Suprapubic skin (tissue), 4 donors: ENCODE measurements at regions not wholly inside any gene's neighbourhood (a gene's known extent, or its start where the extent isn't known, plus 50 kb on each side); places are given as distances from the start of the nearest gene placed in this dataset.
"Not testable (repeated sequence)": the region's sequence is repeated elsewhere in the genome, so short reads cannot be mapped to it uniquely, and the experiment has no call there.

Experiments used
- DNase-seq, 2 donors: peaks; one replicate each; pipeline ENCODE4 v3.0.0-alpha.2; 2019; ENCODE audit warnings: low spot score in 2 of 2
- H3K27ac ChIP-seq: fragments of 200-600 bp; sonication (generic); one replicate; pipeline ENCODE4 v1.5.1; 2019
- H3K27me3 ChIP-seq: fragments of 200-600 bp; sonication (generic); one replicate; pipeline ENCODE4 v1.5.1; 2019
- H3K36me3 ChIP-seq: fragments of 200-600 bp; sonication (generic); one replicate; pipeline ENCODE4 v1.5.1; 2019
- H3K4me1 ChIP-seq: fragments of 200-600 bp; sonication (generic); one replicate; pipeline ENCODE4 v1.5.1; 2019
- H3K4me3 ChIP-seq: fragments of 200-600 bp; sonication (generic); one replicate; pipeline ENCODE4 v1.5.1; 2019; ENCODE audit warnings: mild to moderate bottlenecking
- H3K9me3 ChIP-seq: fragments of 200-600 bp; sonication (generic); one replicate; pipeline ENCODE4 v1.5.1; 2019
- CTCF ChIP-seq, 2 donors: fragments of 200-600 bp in 1 of 2; fragments of 450-650 bp in 1 of 2; sonication (generic) in 1 of 2; IDR thresholded peaks; one replicate each; pipeline ENCODE4 v1.5.1; 2016 to 2019; ENCODE audit warnings: antibody characterized with exemption in 2 of 2, mild to moderate bottlenecking in 1 of 2, moderate library complexity in 1 of 2
- EP300 ChIP-seq: sonication (generic); formaldehyde crosslinking; IDR thresholded peaks from one replicate; pipeline ENCODE4 v1.6.1; 2017; ENCODE audit warnings: antibody characterized with exemption
- POLR2A ChIP-seq, 2 donors: fragments of 450-650 bp; IDR thresholded peaks; one replicate each; pipeline ENCODE4 v1.6.1; 2017; ENCODE audit warnings: antibody characterized with exemption in 2 of 2, mild to moderate bottlenecking in 2 of 2, moderate library complexity in 2 of 2
- POLR2AphosphoS5 ChIP-seq, 3 donors: sonication (generic); formaldehyde crosslinking; IDR thresholded peaks; one replicate each; pipeline ENCODE4 v1.6.1; 2017; ENCODE audit warnings: antibody characterized with exemption in 3 of 3
- WGBS: methylation state at CpG from one replicate; pipeline ENCODE4 v1.1.5; 2018; 5-methylcytosine and 5-hydroxymethylcytosine counted together

- no peak overlapping the region for H3K27ac ChIP-seq
- H3K36me3 ChIP-seq: no peaks in the 10 kb centered on the region
- H3K27me3 ChIP-seq: no peaks in the 10 kb centered on the region
- H3K9me3 ChIP-seq: peaks cover 4% of the 10 kb centered on the region
- no peak for DNase-seq
- TF ChIP-seq EP300 (no peak), CTCF (IDR thresholded peaks at IDR 0.05) (no peak), POLR2A (IDR thresholded peaks at IDR 0.05) (no peak), POLR2AphosphoS5 (IDR thresholded peaks at IDR 0.05) (no peak)
- no peaks in the 10 kb centered on the region for H3K4me1 ChIP-seq
- WGBS: 57% methylated on average over 4 of the region's 4 CpGs
- no peak overlapping the region for H3K4me3 ChIP-seq
These were observed 557.4 kb upstream of the EYS start for GRCh38 chr6:66264376-66264775.

- H3K4me1 ChIP-seq, H3K27me3 ChIP-seq, DNase-seq, H3K27ac ChIP-seq, H3K4me3 ChIP-seq, H3K9me3 ChIP-seq, H3K36me3 ChIP-seq: not testable (repeated sequence)
- 86% methylated on average over 6 of the region's 6 CpGs for WGBS
These were observed 551.9 kb upstream of the EYS start for GRCh38 chr6:66258731-66259487.

- no peak for TF ChIP-seq EP300
- no peak for TF ChIP-seq POLR2A (IDR thresholded peaks at IDR 0.05)
- TF ChIP-seq POLR2AphosphoS5 (IDR thresholded peaks at IDR 0.05): no peak
- TF ChIP-seq CTCF (IDR thresholded peaks at IDR 0.05): no peak
- no peaks in the 10 kb centered on the region for H3K36me3 ChIP-seq
- H3K27me3 ChIP-seq: no peaks in the 10 kb centered on the region
- 22% methylated on average over 1 of the region's 1 CpG for WGBS
- no peak overlapping the region for H3K4me3 ChIP-seq
- H3K4me1 ChIP-seq: no peaks in the 10 kb centered on the region
- no peak for DNase-seq
- no peaks in the 10 kb centered on the region for H3K9me3 ChIP-seq
- H3K27ac ChIP-seq: no peak overlapping the region
These were observed 538.2 kb upstream of the EYS start for GRCh38 chr6:66245231-66245630.

GRCh38 chr6:66238851-66239250, 531.8 kb upstream of the EYS start:
- Histone ChIP-seq H3K4me1 (no peaks in the 10 kb centered on the region), H3K4me3 (no peak overlapping the region), H3K27me3 (no peaks in the 10 kb centered on the region), H3K9me3 (no peaks in the 10 kb centered on the region), H3K36me3 (no peaks in the 10 kb centered on the region), H3K27ac (no peak overlapping the region)
- DNase-seq: no peak
- WGBS: 48% methylated on average over 2 of the region's 2 CpGs
- TF ChIP-seq EP300: no peak
- TF ChIP-seq POLR2A (IDR thresholded peaks at IDR 0.05): no peak
- no peak for TF ChIP-seq POLR2AphosphoS5 (IDR thresholded peaks at IDR 0.05)
- no peak for TF ChIP-seq CTCF (IDR thresholded peaks at IDR 0.05)

GRCh38 chr6:66232890-66233289, 525.9 kb upstream of the EYS start:
- 41% methylated on average over 2 of the region's 2 CpGs for WGBS
- Histone ChIP-seq H3K9me3 (no peaks in the 10 kb centered on the region), H3K36me3 (no peaks in the 10 kb centered on the region), H3K27ac (no peak overlapping the region), H3K27me3 (no peaks in the 10 kb centered on the region), H3K4me3 (no peak overlapping the region), H3K4me1 (no peaks in the 10 kb centered on the region)
- TF ChIP-seq EP300 (no peak), POLR2A (IDR thresholded peaks at IDR 0.05) (no peak), CTCF (IDR thresholded peaks at IDR 0.05) (no peak), POLR2AphosphoS5 (IDR thresholded peaks at IDR 0.05) (no peak)
- no peak for DNase-seq

GRCh38 chr6:66230591-66230990, 523.6 kb upstream of the EYS start:
- Histone ChIP-seq H3K4me3 (no peak overlapping the region), H3K27me3 (no peaks in the 10 kb centered on the region), H3K27ac (no peak overlapping the region), H3K36me3 (no peaks in the 10 kb centered on the region), H3K4me1 (peaks cover 5% of the 10 kb centered on the region), H3K9me3 (no peaks in the 10 kb centered on the region)
- 57% methylated on average over 3 of the region's 3 CpGs for WGBS
- TF ChIP-seq POLR2A (IDR thresholded peaks at IDR 0.05): no peak
- TF ChIP-seq EP300: no peak
- TF ChIP-seq POLR2AphosphoS5 (IDR thresholded peaks at IDR 0.05): no peak
- TF ChIP-seq CTCF (IDR thresholded peaks at IDR 0.05): no peak
- no peak for DNase-seq
